GM12878 (cell line): ENCODE measurements at regions not wholly inside any gene's neighbourhood (a gene's known extent, or its start where the extent isn't known, plus 50 kb on each side); places are given as distances from the start of the nearest gene placed in this dataset.

ENCODE experiments used
- CBFB ChIP-seq: IDR thresholded peaks from 2 replicates; pipeline ENCODE4 v1.6.1; 2016; ENCODE audit warnings: antibody characterized with exemption, low read depth
- EZH2 ChIP-seq: IDR thresholded peaks from 2 replicates; pipeline ENCODE4 v1.6.1; 2012; ENCODE audit warnings: low read depth, mild to moderate bottlenecking, control low read depth, inconsistent platforms, low read length, borderline replicate concordance; ENCODE audit not compliant: control insufficient read depth
- HDAC6 ChIP-seq: fragments of 200-600 bp; sonication (generic); IDR thresholded peaks from one replicate; pipeline ENCODE4 v1.8.0; 2017; ENCODE audit warnings: antibody characterized with exemption; ENCODE audit not compliant: unreplicated experiment
- LARP7 ChIP-seq: fragments of 450-650 bp; IDR thresholded peaks from 2 replicates; pipeline ENCODE4 v1.6.1; 2017; ENCODE audit warnings: mild to moderate bottlenecking
- POLR2A ChIP-seq: IDR thresholded peaks from 2 replicates; pipeline ENCODE4 v1.6.1; 2011; ENCODE audit warnings: low read depth, mild to moderate bottlenecking, low read length
- POLR2AphosphoS2 ChIP-seq: IDR thresholded peaks from 2 replicates; pipeline ENCODE4 v1.6.1; 2011; ENCODE audit warnings: low read depth, mild to moderate bottlenecking, low read length, improper control_type of control experiment, moderate library complexity
- POLR2AphosphoS5 ChIP-seq: IDR thresholded peaks from 2 replicates; pipeline ENCODE4 v1.6.1; 2011; ENCODE audit warnings: mild to moderate bottlenecking, low read length, inconsistent platforms
- RAD51 ChIP-seq: fragments of 450-650 bp; IDR thresholded peaks from 2 replicates; pipeline ENCODE4 v1.6.1; 2016; ENCODE audit warnings: moderate library complexity, mild to moderate bottlenecking, inconsistent platforms
- SIX5 ChIP-seq: IDR thresholded peaks from 2 replicates; pipeline ENCODE4 v1.6.1; 2011; ENCODE audit warnings: mild to moderate bottlenecking, low read depth, low read length, moderate library complexity; ENCODE audit not compliant: severe bottlenecking
- YY1 ChIP-seq: IDR thresholded peaks from 2 replicates; pipeline ENCODE4 v1.6.1; 2011; ENCODE audit warnings: low read depth, mild to moderate bottlenecking, low read length
- ZNF274 ChIP-seq: IDR thresholded peaks from one replicate; pipeline ENCODE4 v1.8.0; 2011; ENCODE audit not compliant: insufficient read length, insufficient read depth
- TF ChIP-seq, protein P1 (sequence below), 3 experiments: IDR thresholded peaks in 2 of 3; conservative IDR thresholded peaks in 1 of 3; 2 replicates each; pipeline ENCODE4 v1.5.1; 2011; ENCODE audit warnings: low read depth in 3 of 3, low read length in 3 of 3, mild to moderate bottlenecking in 3 of 3, control low read depth in 2 of 3, moderate library complexity in 2 of 3, inconsistent platforms in 1 of 3, mixed read lengths in 1 of 3; ENCODE audit not compliant: control insufficient read depth in 2 of 3, insufficient read depth in 1 of 3; ENCODE audit errors: extremely low read depth in 1 of 3
- TF ChIP-seq, protein P2 (sequence below): fragments of 450-650 bp; formaldehyde crosslinking; IDR thresholded peaks from 2 replicates; pipeline ENCODE4 v1.5.0; 2022; ENCODE audit warnings: mild to moderate bottlenecking, missing genetic modification characterization

DNA sequence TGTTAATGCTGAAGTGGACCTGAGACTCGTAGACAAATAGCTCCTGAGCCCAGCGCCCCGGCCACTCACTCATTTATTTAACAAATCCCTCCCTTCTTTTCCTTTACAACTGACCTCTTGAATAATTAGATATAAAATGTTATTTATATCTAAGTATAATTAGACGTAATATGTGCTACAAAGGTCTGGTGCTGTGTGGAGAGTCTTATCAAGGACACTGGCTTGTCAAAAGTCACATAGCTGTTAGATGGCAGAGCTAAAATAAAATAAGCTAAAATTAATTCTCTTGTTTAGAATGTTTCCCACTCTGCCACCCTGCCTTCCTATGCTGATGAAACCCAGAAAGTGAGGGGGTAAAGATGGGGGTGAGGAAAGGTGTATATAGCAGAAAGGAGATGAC lies 73.0 kb upstream of the FAM216B start:
- TF ChIP-seq, protein P1, sequence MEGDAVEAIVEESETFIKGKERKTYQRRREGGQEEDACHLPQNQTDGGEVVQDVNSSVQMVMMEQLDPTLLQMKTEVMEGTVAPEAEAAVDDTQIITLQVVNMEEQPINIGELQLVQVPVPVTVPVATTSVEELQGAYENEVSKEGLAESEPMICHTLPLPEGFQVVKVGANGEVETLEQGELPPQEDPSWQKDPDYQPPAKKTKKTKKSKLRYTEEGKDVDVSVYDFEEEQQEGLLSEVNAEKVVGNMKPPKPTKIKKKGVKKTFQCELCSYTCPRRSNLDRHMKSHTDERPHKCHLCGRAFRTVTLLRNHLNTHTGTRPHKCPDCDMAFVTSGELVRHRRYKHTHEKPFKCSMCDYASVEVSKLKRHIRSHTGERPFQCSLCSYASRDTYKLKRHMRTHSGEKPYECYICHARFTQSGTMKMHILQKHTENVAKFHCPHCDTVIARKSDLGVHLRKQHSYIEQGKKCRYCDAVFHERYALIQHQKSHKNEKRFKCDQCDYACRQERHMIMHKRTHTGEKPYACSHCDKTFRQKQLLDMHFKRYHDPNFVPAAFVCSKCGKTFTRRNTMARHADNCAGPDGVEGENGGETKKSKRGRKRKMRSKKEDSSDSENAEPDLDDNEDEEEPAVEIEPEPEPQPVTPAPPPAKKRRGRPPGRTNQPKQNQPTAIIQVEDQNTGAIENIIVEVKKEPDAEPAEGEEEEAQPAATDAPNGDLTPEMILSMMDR (IDR thresholded peaks at IDR 0.05 in 2 of 3, conservative IDR thresholded peaks at IDR 0.05 in 1 of 3; ENCODE audit: control insufficient read depth in 2 of 3, extremely low read depth in 1 of 3, insufficient read depth in 1 of 3, low read depth in 3 of 3, low read length in 3 of 3): no peak
- no peak for TF ChIP-seq POLR2A
- no peak for TF ChIP-seq RAD51
- TF ChIP-seq, protein P2, sequence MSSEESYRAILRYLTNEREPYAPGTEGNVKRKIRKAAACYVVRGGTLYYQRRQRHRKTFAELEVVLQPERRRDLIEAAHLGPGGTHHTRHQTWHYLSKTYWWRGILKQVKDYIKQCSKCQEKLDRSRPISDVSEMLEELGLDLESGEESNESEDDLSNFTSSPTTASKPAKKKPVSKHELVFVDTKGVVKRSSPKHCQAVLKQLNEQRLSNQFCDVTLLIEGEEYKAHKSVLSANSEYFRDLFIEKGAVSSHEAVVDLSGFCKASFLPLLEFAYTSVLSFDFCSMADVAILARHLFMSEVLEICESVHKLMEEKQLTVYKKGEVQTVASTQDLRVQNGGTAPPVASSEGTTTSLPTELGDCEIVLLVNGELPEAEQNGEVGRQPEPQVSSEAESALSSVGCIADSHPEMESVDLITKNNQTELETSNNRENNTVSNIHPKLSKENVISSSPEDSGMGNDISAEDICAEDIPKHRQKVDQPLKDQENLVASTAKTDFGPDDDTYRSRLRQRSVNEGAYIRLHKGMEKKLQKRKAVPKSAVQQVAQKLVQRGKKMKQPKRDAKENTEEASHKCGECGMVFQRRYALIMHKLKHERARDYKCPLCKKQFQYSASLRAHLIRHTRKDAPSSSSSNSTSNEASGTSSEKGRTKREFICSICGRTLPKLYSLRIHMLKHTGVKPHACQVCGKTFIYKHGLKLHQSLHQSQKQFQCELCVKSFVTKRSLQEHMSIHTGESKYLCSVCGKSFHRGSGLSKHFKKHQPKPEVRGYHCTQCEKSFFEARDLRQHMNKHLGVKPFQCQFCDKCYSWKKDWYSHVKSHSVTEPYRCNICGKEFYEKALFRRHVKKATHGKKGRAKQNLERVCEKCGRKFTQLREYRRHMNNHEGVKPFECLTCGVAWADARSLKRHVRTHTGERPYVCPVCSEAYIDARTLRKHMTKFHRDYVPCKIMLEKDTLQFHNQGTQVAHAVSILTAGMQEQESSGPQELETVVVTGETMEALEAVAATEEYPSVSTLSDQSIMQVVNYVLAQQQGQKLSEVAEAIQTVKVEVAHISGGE: no peak
- no peak for TF ChIP-seq HDAC6
- no peak for TF ChIP-seq CBFB
- no peak for TF ChIP-seq SIX5
- TF ChIP-seq LARP7: no peak
- no peak for TF ChIP-seq ZNF274
- no peak for TF ChIP-seq POLR2AphosphoS5
- TF ChIP-seq EZH2: no peak
- no peak for TF ChIP-seq YY1
- TF ChIP-seq POLR2AphosphoS2: no peak
